AG04450 (cell line): ENCODE measurements at regions not wholly inside any gene's neighbourhood (a gene's known extent, or its start where the extent isn't known, plus 50 kb on each side); places are given as distances from the start of the nearest gene placed in this dataset.

Source experiments
- CTCF ChIA-PET: fragments of 300-600, 350-600 bp; formaldehyde crosslinking; extraction: SDS; loops from one replicate; lab custom pipeline; 2022; ENCODE audit warnings: antibody characterized with exemption, inconsistent platforms; lab: Charles Lee
- POLR2A ChIA-PET: fragments of 350-600 bp; formaldehyde crosslinking; extraction: SDS; loops from one replicate; lab custom pipeline; 2021; ENCODE audit warnings: antibody characterized with exemption, inconsistent platforms; lab: Yijun Ruan, JAX
- DNase-seq: peaks from one replicate; pipeline ENCODE4 v3.0.0-alpha.2; 2011; ENCODE audit warnings: low read depth, low spot score
- H3K27ac ChIP-seq: one replicate; pipeline ENCODE4 v1.5.1; 2012; ENCODE audit warnings: low read depth, low read length, control low read depth
- H3K27me3 ChIP-seq: one replicate; pipeline ENCODE4 v1.6.0; 2012; ENCODE audit warnings: low read length; ENCODE audit not compliant: control insufficient read depth, insufficient read depth
- H3K4me3 ChIP-seq: 2 replicates; pipeline ENCODE4 v1.5.1; 2011; ENCODE audit warnings: mild to moderate bottlenecking, low read depth, low read length, control low read depth
- H3K9me3 ChIP-seq: 2 replicates; pipeline ENCODE4 v1.5.1; 2012; ENCODE audit warnings: low read length; ENCODE audit not compliant: control insufficient read depth, insufficient read depth
- TF ChIP-seq, protein P1 (sequence below): IDR thresholded peaks from 2 replicates; pipeline ENCODE4 v1.5.1; 2011; ENCODE audit warnings: low read depth, low read length, control low read depth, inconsistent platforms

DNA sequence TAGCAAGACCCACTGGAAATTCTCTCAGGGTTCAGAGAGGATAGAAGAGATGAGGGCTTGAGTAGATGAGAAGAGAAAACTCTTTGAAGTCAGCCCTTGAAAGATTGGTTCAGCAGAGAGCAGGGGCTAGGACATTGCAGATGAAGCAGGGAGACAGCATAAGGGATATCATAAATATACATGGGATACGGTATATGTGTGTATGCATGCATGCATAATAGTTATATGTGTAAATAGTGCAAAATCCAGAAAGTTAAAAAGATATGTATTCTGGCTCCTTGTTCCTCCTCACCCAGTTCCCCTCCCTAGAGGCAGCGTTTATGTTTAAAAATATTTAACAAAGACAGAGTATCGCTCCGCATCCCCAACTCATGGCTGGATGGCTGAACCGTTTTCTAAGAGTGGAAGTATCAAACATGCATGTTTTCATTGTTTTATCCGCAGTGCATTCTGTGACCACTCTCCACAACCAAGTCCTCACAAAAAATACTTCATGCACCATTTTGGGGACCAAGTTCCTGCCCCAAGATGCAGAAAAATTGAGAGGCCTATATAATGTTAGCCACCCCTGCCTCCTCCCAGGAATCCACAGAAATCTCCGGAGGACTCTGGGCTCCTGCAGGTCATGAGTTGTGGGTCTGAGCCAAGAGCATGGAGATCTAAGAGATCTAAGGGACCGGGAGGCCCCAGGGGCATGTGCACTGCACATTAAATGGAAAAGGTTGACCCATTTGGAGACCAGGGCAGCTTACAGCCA, 119.5 kb downstream of the MTX3 start:
- POLR2A ChIA-PET: no interaction called here
- DNase-seq: no peak
- Histone ChIP-seq H3K9me3 (no peaks in the 10 kb centered on the region), H3K27ac (no peak overlapping the region), H3K4me3 (no peak overlapping the region), H3K27me3 (peaks cover 10% of the 10 kb centered on the region)
- CTCF ChIA-PET: interaction anchor here (1.5 kb wide), 1 partner anchor 212 kb away, joined by 5 read pairs; no protein-coding TSS in a partner anchor
- TF ChIP-seq, protein P1, sequence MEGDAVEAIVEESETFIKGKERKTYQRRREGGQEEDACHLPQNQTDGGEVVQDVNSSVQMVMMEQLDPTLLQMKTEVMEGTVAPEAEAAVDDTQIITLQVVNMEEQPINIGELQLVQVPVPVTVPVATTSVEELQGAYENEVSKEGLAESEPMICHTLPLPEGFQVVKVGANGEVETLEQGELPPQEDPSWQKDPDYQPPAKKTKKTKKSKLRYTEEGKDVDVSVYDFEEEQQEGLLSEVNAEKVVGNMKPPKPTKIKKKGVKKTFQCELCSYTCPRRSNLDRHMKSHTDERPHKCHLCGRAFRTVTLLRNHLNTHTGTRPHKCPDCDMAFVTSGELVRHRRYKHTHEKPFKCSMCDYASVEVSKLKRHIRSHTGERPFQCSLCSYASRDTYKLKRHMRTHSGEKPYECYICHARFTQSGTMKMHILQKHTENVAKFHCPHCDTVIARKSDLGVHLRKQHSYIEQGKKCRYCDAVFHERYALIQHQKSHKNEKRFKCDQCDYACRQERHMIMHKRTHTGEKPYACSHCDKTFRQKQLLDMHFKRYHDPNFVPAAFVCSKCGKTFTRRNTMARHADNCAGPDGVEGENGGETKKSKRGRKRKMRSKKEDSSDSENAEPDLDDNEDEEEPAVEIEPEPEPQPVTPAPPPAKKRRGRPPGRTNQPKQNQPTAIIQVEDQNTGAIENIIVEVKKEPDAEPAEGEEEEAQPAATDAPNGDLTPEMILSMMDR: no peak

DNA sequence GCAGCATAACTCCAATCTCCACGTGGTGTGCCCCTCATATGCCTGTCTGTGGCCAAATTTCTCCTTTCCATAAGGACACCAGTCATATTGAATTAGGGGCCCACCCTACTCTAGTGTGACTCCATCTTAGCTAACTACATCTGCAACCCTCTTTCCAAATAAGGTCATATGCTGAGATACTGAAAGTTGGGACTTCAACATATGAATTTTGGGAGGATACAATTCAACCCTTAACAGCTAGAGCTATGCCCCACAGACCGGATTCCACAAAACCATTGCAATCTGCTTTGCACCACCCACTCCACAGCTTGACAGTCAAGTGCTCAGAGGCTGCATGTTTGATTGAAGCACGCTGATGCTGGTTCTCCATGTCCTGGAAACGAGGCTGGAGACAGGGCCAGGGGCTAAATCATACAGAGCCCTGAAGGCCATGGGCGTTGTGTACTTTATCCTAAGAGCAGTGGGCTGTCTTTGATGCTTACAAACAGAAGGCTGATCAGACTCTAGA, 122.8 kb downstream of the MTX3 start:
- TF ChIP-seq, protein P1: no peak
- no peak overlapping the region for H3K4me3 ChIP-seq
- POLR2A ChIA-PET: no interaction called here
- H3K9me3 ChIP-seq: no peaks in the 10 kb centered on the region
- peaks cover 8% of the 10 kb centered on the region for H3K27me3 ChIP-seq
- no peak for DNase-seq
- no peak overlapping the region for H3K27ac ChIP-seq
- CTCF ChIA-PET: no interaction called here

DNA sequence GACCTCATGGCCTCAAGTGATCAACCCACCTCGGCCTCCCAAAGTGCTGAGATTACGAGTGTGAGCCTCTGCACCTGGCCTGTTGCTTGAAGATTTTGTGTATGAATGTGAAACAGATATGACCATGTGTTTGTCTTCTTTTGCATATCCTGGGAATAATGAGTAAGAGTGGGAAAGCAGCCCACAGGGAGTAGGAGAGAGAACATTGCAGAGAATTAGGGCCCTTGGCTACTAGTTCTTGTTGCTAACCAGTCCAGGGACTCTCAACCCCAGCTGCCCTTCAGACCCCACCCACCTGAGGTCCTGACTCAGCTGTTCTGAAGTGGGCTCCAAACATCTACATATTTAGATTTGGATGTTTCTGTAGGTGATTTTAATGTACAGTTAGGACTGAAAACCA, 125.5 kb downstream of the MTX3 start:
- peaks cover 8% of the 10 kb centered on the region for H3K27me3 ChIP-seq
- POLR2A ChIA-PET: no interaction called here
- H3K4me3 ChIP-seq: no peak overlapping the region
- no peak for DNase-seq
- TF ChIP-seq, protein P1: no peak
- CTCF ChIA-PET: interaction anchor here (1.1 to 1.7 kb wide), 3 partner anchors 8 to 9 kb away, joined by 3 to 4 read pairs (median 3); no protein-coding TSS in a partner anchor
- no peaks in the 10 kb centered on the region for H3K9me3 ChIP-seq
- no peak overlapping the region for H3K27ac ChIP-seq

DNA sequence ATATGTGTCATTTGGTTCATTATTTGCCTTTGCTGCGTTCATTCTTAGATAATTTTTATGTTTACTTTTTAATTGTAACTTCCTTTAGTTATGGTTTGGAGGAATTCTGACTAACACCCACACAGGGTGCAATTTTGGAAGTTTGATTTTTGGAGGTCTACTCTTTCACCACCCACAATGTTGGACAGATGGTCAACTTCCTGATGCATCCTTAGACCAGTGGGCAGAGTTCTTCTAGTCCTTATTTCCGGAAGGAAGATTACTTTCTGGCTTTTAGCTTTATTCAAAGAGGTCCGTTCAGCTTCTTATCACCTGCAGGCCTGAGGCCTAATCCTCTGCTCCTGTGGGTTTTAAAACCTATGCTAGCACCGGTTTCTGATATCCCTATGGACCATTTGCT, 126.7 kb downstream of the MTX3 start:
- CTCF ChIA-PET: interaction anchor here (1.1 to 2.5 kb wide), 2 partner anchors 8 to 219 kb away, joined by 3 to 6 read pairs; no protein-coding TSS in a partner anchor
- no peak overlapping the region for H3K27ac ChIP-seq
- POLR2A ChIA-PET: no interaction called here
- no peaks in the 10 kb centered on the region for H3K9me3 ChIP-seq
- TF ChIP-seq, protein P1: no peak
- no peak for DNase-seq
- H3K4me3 ChIP-seq: no peak overlapping the region
- H3K27me3 ChIP-seq: peaks cover 6% of the 10 kb centered on the region

DNA sequence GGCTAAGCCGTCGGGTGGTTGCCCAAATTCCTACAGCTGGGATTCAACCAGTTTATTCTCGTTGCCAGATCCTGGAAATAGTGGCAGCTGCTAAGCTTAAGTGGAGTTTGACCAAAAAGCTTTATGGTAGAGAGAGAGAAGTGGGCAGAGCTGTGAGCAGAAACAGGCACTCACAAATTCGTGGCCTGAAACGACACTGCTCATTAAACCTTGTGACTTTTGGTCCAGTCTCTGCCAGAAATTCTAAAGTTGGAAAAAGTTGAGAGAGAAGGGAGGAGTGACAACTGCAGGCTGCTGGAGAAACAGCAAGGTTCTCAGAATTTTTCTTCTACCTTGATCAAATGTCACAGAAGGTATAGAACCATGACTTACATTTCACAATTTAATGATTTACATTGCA, 131.5 kb downstream of the MTX3 start:
- Histone ChIP-seq H3K27me3 (peaks cover 4% of the 10 kb centered on the region), H3K4me3 (no peak overlapping the region), H3K27ac (no peak overlapping the region), H3K9me3 (no peaks in the 10 kb centered on the region)
- ChIA-PET CTCF (interaction anchor here (0.6 to 0.7 kb wide), 2 partner anchors 503 to 834 kb away, joined by 3 to 9 read pairs; no protein-coding TSS in a partner anchor), POLR2A (no interaction called here)
- TF ChIP-seq, protein P1: no peak
- DNase-seq: no peak
